Endothelial cell (in vitro differentiated cells): ENCODE measurements at regions not wholly inside any gene's neighbourhood (a gene's known extent, or its start where the extent isn't known, plus 50 kb on each side); places are given as distances from the start of the nearest gene placed in this dataset.

Experiments used
- DNase-seq: peaks from one replicate; pipeline ENCODE4 v3.0.0; 2021; ENCODE audit warnings: low spot score
- H3K27ac Mint-ChIP-seq: one replicate; pipeline ENCODE4 v1.8.0; 2021; ENCODE audit warnings: mixed read lengths, inconsistent platforms; ENCODE audit not compliant: unreplicated experiment
- H3K27me3 Mint-ChIP-seq: one replicate; pipeline ENCODE4 v1.8.0; 2021; ENCODE audit warnings: mild to moderate bottlenecking, moderate library complexity, mixed read lengths, inconsistent platforms; ENCODE audit not compliant: unreplicated experiment
- H3K36me3 Mint-ChIP-seq: one replicate; pipeline ENCODE4 v1.8.0; 2021; ENCODE audit warnings: mild to moderate bottlenecking, low read depth, mixed read lengths, inconsistent platforms; ENCODE audit not compliant: unreplicated experiment
- H3K4me1 Mint-ChIP-seq: one replicate; pipeline ENCODE4 v1.8.0; 2021; ENCODE audit warnings: mild to moderate bottlenecking, mixed read lengths, inconsistent platforms; ENCODE audit not compliant: unreplicated experiment
- H3K4me3 Mint-ChIP-seq: one replicate; pipeline ENCODE4 v1.8.0; 2021; ENCODE audit warnings: mild to moderate bottlenecking, mixed read lengths, inconsistent platforms; ENCODE audit not compliant: unreplicated experiment
- H3K9me3 Mint-ChIP-seq: one replicate; pipeline ENCODE4 v1.8.0; 2021; ENCODE audit warnings: mixed read lengths, inconsistent platforms; ENCODE audit not compliant: unreplicated experiment
- CTCF ChIP-seq: fragments of 200-600 bp; sonication (generic); IDR thresholded peaks from one replicate; pipeline ENCODE4 v1.5.0; 2021; ENCODE audit warnings: antibody characterized with exemption; ENCODE audit not compliant: unreplicated experiment

- no peak for DNase-seq
- Mint-ChIP-seq H3K9me3 (no peaks in the 10 kb centered on the region), H3K4me1 (no peaks in the 10 kb centered on the region), H3K27me3 (no peaks in the 10 kb centered on the region), H3K4me3 (no peak overlapping the region), H3K36me3 (no peaks in the 10 kb centered on the region), H3K27ac (no peak overlapping the region)
- TF ChIP-seq CTCF: no peak
Measured at GRCh38 chr6:133166766-133167165, 74.4 kb upstream of the EYA4 start.

GRCh38 chr6:133169901-133170300 lies 71.3 kb upstream of the EYA4 start:
- DNase-seq: no peak
- H3K27ac Mint-ChIP-seq: no peak overlapping the region
- H3K9me3 Mint-ChIP-seq: no peaks in the 10 kb centered on the region
- H3K4me3 Mint-ChIP-seq: no peak overlapping the region
- H3K4me1 Mint-ChIP-seq: no peaks in the 10 kb centered on the region
- H3K36me3 Mint-ChIP-seq: no peaks in the 10 kb centered on the region
- no peaks in the 10 kb centered on the region for H3K27me3 Mint-ChIP-seq
- TF ChIP-seq CTCF: no peak

GRCh38 chr6:133170602-133171001 lies 70.6 kb upstream of the EYA4 start:
- H3K27ac Mint-ChIP-seq: no peak overlapping the region
- DNase-seq: no peak
- no peaks in the 10 kb centered on the region for H3K27me3 Mint-ChIP-seq
- no peak for TF ChIP-seq CTCF
- H3K4me3 Mint-ChIP-seq: no peak overlapping the region
- no peaks in the 10 kb centered on the region for H3K4me1 Mint-ChIP-seq
- no peaks in the 10 kb centered on the region for H3K36me3 Mint-ChIP-seq
- H3K9me3 Mint-ChIP-seq: no peaks in the 10 kb centered on the region

GRCh38 chr6:133171989-133172604 lies 69.1 kb upstream of the EYA4 start:
- no peaks in the 10 kb centered on the region for H3K36me3 Mint-ChIP-seq
- TF ChIP-seq CTCF: no peak
- H3K4me3 Mint-ChIP-seq: no peak overlapping the region
- no peak overlapping the region for H3K27ac Mint-ChIP-seq
- DNase-seq: no peak
- H3K9me3 Mint-ChIP-seq: no peaks in the 10 kb centered on the region
- no peaks in the 10 kb centered on the region for H3K4me1 Mint-ChIP-seq
- H3K27me3 Mint-ChIP-seq: no peaks in the 10 kb centered on the region

GRCh38 chr6:133173276-133173675 lies 67.9 kb upstream of the EYA4 start:
- H3K36me3 Mint-ChIP-seq: no peaks in the 10 kb centered on the region
- H3K4me3 Mint-ChIP-seq: peak overlapping the region; percentile 62
- no peaks in the 10 kb centered on the region for H3K27me3 Mint-ChIP-seq

More at GRCh38 chr6:133173276-133173675, 67.9 kb upstream of the EYA4 start:
- Mint-ChIP-seq H3K9me3 (no peaks in the 10 kb centered on the region), H3K4me1 (no peaks in the 10 kb centered on the region), H3K27ac (no peak overlapping the region)
- DNase-seq: no peak
- no peak for TF ChIP-seq CTCF
